ENCODE measurements at regions not wholly inside any gene's neighbourhood (a gene's known extent, or its start where the extent isn't known, plus 50 kb on each side); places are given as distances from the start of the nearest gene placed in this dataset.
A peak's percentile ranks its signal among the peaks of the same experiment; 100 is the strongest.

GRCh38 chr2:120867290-120868241 lies 131.9 kb downstream of the GLI2 start:
- Mint-ChIP-seq H3K4me3 (peak overlapping the region; percentile 68), H3K27ac (no peak overlapping the region), H3K9me3 (no peaks in the 10 kb centered on the region), H3K36me3 (ENCODE audit: low read depth) (peaks cover 5% of the 10 kb centered on the region), H3K27me3 (ENCODE audit: low read depth, poor library complexity) (peaks cover 25% of the 10 kb centered on the region), H3K4me1 (peaks cover 78% of the 10 kb centered on the region)
- TF ChIP-seq CTCF (IDR thresholded peaks at IDR 0.05): no peak
- peak; percentile 76 for DNase-seq

- Mint-ChIP-seq H3K4me1 (peaks cover 77% of the 10 kb centered on the region), H3K9me3 (no peaks in the 10 kb centered on the region), H3K27me3 (ENCODE audit: low read depth, poor library complexity) (peaks cover 25% of the 10 kb centered on the region), H3K4me3 (peak overlapping the region; percentile 68), H3K36me3 (ENCODE audit: low read depth) (peaks cover 5% of the 10 kb centered on the region), H3K27ac (peak overlapping the region; percentile 10)
- no peak for TF ChIP-seq CTCF (IDR thresholded peaks at IDR 0.05)
- no peak for DNase-seq
Measured at GRCh38 chr2:120868366-120868765, 132.7 kb downstream of the GLI2 start.

GRCh38 chr2:120869036-120869729 lies 133.5 kb downstream of the GLI2 start:
- Mint-ChIP-seq H3K4me3 (peak overlapping the region; percentile 10), H3K36me3 (ENCODE audit: low read depth) (no peaks in the 10 kb centered on the region), H3K27ac (no peak overlapping the region), H3K9me3 (no peaks in the 10 kb centered on the region), H3K4me1 (peaks cover 78% of the 10 kb centered on the region), H3K27me3 (ENCODE audit: low read depth, poor library complexity) (peaks cover 23% of the 10 kb centered on the region)
- TF ChIP-seq CTCF (IDR thresholded peaks at IDR 0.05): no peak
- DNase-seq: no peak

- H3K9me3 Mint-ChIP-seq: no peaks in the 10 kb centered on the region
- peaks cover 23% of the 10 kb centered on the region for H3K27me3 Mint-ChIP-seq (ENCODE audit: low read depth, poor library complexity)
- DNase-seq: no peak
- peaks cover 81% of the 10 kb centered on the region for H3K4me1 Mint-ChIP-seq
- no peak for TF ChIP-seq CTCF (IDR thresholded peaks at IDR 0.05)
- H3K36me3 Mint-ChIP-seq (ENCODE audit: low read depth): no peaks in the 10 kb centered on the region
- no peak overlapping the region for H3K27ac Mint-ChIP-seq
- H3K4me3 Mint-ChIP-seq: no peak overlapping the region
Measured at GRCh38 chr2:120869730-120870466, 134.2 kb downstream of the GLI2 start.

DNA sequence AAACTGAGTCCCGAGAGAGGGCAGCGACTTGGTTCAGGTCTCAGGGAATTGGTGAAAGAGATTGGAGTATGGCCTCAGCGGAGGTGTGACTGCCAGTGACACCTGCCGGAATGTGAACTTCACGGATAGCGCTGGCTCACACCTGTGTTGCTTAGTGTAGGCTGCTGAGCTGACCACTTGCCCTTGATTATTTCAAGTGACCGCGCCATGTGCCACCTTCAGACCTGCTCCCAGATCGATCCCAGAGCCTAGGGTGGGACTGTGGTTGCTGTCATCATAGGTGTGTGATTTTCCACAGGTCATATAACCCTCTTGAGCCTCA lies 134.8 kb downstream of the GLI2 start:
- Mint-ChIP-seq H3K36me3 (ENCODE audit: low read depth) (no peaks in the 10 kb centered on the region), H3K9me3 (no peaks in the 10 kb centered on the region), H3K4me1 (peaks cover 81% of the 10 kb centered on the region), H3K27ac (no peak overlapping the region), H3K27me3 (ENCODE audit: low read depth, poor library complexity) (peaks cover 23% of the 10 kb centered on the region), H3K4me3 (no peak overlapping the region)
- no peak for TF ChIP-seq CTCF (IDR thresholded peaks at IDR 0.05)
- DNase-seq: no peak
